Brain microvascular endothelial cell (primary cell): ENCODE measurements at regions not wholly inside any gene's neighbourhood (a gene's known extent, or its start where the extent isn't known, plus 50 kb on each side); places are given as distances from the start of the nearest gene placed in this dataset.

Experiments
- DNase-seq: peaks from one replicate; pipeline ENCODE4 v3.0.0-alpha.2; 2020
- H3K27ac ChIP-seq: fragments of 250-450 bp; sonication (Bioruptor Pico); 2 replicates; pipeline ENCODE4 v1.5.1; 2020; ENCODE audit warnings: mild to moderate bottlenecking, moderate library complexity
- H3K27me3 ChIP-seq: fragments of 250-450 bp; sonication (Bioruptor Pico); replicated peaks from 2 replicates; pipeline ENCODE4 v1.5.1; 2020; ENCODE audit warnings: mild to moderate bottlenecking
- H3K36me3 ChIP-seq: fragments of 250-450 bp; sonication (Bioruptor Pico); replicated peaks from 2 replicates; pipeline ENCODE4 v1.5.1; 2020; ENCODE audit warnings: mild to moderate bottlenecking
- H3K4me3 ChIP-seq: 2 replicates; pipeline ENCODE4 v1.5.1; 2011; ENCODE audit warnings: low read depth, mild to moderate bottlenecking, control low read depth, low read length, moderate library complexity
- in situ Hi-C: cut with HindIII; loops from 2 replicates; pipeline ENCODE4 v1.10.0; 2017; ENCODE audit warnings: low sequenced_read_pairs, low pct_ligation_motif_present
- TF ChIP-seq, protein P1 (sequence below): IDR thresholded peaks from 2 replicates; pipeline ENCODE4 v1.5.1; 2011; ENCODE audit warnings: low read depth, mild to moderate bottlenecking, moderate library complexity, low read length, control low read depth, inconsistent platforms; ENCODE audit errors: missing control alignments

DNA sequence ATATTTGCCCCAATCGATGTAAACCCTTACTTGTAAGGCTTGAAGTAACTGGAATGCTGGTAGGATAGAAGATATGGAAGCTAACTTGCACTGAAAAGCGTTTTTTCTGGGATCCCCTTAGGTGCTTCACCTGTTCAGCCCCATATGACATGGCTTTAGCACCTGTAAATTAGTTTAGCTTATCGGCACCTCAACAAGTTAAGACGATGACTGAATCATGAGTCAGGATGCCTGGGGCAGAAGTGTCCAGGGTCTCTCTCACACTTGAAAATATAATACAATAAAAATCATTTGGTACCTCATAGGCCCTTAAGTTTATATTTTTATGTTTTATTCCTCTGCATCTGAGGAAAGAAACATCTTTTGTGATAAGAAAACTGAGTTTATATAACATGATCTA lies 409.2 kb upstream of the LRRC4C start:
- TF ChIP-seq, protein P1, sequence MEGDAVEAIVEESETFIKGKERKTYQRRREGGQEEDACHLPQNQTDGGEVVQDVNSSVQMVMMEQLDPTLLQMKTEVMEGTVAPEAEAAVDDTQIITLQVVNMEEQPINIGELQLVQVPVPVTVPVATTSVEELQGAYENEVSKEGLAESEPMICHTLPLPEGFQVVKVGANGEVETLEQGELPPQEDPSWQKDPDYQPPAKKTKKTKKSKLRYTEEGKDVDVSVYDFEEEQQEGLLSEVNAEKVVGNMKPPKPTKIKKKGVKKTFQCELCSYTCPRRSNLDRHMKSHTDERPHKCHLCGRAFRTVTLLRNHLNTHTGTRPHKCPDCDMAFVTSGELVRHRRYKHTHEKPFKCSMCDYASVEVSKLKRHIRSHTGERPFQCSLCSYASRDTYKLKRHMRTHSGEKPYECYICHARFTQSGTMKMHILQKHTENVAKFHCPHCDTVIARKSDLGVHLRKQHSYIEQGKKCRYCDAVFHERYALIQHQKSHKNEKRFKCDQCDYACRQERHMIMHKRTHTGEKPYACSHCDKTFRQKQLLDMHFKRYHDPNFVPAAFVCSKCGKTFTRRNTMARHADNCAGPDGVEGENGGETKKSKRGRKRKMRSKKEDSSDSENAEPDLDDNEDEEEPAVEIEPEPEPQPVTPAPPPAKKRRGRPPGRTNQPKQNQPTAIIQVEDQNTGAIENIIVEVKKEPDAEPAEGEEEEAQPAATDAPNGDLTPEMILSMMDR = no peak
- Histone ChIP-seq H3K4me3 (no peak overlapping the region), H3K36me3 (no peaks in the 10 kb centered on the region), H3K27ac (no peak overlapping the region), H3K27me3 (no peaks in the 10 kb centered on the region)
- in situ Hi-C loops = no loop called here
- DNase-seq = no peak

DNA sequence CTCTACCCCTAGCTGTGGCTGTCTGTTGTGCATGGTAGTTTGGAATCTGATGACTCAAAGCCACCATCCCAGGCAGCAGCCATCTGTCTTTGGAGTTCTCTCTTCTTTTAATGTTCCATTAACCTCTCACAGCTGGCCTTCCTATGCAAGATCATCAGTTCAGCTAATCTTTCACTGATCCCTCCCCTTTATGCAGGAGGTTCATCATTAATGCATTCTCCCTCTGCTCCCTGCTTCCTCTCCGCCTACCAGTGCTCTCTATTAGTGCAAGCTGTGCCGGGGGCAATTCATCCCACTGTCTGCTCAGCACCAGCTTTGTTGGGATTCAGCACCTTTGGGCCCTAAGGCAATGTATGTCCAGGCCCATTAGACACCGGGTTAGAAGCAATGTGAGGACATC lies 413.0 kb upstream of the LRRC4C start:
- Histone ChIP-seq H3K27ac (no peak overlapping the region), H3K36me3 (no peaks in the 10 kb centered on the region), H3K4me3 (no peak overlapping the region), H3K27me3 (no peaks in the 10 kb centered on the region)
- TF ChIP-seq, protein P1 = no peak
- in situ Hi-C loops = no loop called here
- no peak for DNase-seq

DNA sequence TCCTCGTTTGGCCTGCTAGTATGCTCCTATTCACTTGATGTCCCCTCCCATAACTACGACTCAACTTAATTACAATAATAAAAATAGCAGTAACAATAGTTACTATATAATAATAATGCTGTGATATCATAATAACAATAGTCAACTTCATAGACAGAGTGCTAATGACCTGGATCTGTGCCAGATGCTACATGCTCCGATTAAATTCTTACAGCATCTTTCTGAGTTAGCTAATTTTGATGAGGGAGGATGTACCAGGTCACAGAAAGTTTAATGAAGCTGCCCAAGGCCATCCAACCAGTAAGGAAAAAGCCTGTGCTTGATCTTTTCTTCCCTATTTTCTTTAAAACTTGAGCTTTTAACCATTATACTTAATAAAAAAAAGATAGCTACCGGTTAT lies 413.4 kb upstream of the LRRC4C start:
- no peak for DNase-seq
- Histone ChIP-seq H3K36me3 (no peaks in the 10 kb centered on the region), H3K27me3 (no peaks in the 10 kb centered on the region), H3K27ac (no peak overlapping the region), H3K4me3 (no peak overlapping the region)
- TF ChIP-seq, protein P1 = no peak
- in situ Hi-C loops = no loop called here

DNA sequence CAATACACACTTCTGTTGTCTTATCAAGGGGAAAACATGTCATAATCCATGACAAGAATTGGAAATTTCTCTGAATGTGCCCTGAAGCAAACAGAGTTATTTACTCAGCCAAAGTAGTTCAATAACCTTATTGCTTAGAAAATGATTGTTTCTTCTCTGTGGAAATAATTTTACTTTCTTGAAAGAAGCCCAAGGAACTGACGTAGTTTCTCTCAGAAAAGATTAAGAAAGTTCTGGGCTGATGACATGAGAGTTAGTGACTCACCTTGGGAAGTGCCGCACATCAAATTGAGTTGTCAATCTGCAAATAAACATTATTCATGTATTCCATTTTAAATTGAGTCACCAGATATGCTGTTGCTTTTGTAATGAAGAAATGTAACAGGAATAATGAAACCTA lies 418.6 kb upstream of the LRRC4C start:
- TF ChIP-seq, protein P1 = no peak
- H3K4me3 ChIP-seq = no peak overlapping the region
- H3K27ac ChIP-seq = peak overlapping the region; percentile 29
- no peaks in the 10 kb centered on the region for H3K36me3 ChIP-seq
- H3K27me3 ChIP-seq = no peaks in the 10 kb centered on the region
- peak; percentile 28 for DNase-seq
- in situ Hi-C loops = no loop called here

DNA sequence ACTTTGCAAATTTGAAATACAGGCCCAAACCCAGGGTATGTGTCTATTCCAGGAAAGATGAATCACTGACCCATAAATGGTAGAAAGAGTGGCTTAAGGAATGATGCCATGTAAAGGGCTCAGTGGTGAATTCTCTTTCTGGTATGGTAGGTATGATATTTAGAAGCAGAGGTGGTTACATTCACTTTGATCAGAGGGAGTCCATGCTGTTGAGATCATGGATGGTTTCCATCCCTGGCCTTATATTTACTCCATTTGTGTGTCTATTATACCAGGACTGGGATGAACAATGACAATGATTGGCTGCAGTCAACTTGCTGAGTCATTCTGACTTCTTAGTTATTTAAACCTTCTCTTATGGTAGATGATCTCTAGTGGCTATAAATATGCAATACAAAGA lies 419.8 kb upstream of the LRRC4C start:
- TF ChIP-seq, protein P1 = no peak
- in situ Hi-C loops = no loop called here
- H3K36me3 ChIP-seq = no peaks in the 10 kb centered on the region
- no peak overlapping the region for H3K4me3 ChIP-seq
- H3K27me3 ChIP-seq = no peaks in the 10 kb centered on the region
- peak; percentile 82 for DNase-seq
- H3K27ac ChIP-seq = peak overlapping the region; percentile 62

DNA sequence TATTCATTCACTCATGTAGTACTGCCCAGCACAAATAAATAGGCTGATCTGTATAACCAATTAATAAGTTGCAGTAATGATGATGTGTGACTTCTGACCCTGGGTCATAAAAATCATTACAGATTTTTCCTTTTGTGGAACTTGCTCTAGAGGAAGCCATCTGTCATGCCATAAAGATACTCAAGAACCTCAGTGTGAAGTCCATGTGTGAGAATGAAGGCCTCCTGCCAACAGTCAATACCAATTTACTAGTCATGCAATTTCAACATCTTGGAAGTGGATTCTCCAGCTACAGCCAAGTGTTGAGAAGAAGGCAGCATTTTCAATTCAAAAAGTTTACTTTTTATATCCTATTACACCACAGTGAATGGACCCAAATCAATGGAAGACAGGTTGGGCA lies 435.6 kb upstream of the LRRC4C start:
- no peak for DNase-seq
- in situ Hi-C loops = no loop called here

More for the DNA sequence above, 435.6 kb upstream of the LRRC4C start:
- H3K27ac ChIP-seq = no peak overlapping the region
- H3K27me3 ChIP-seq = no peaks in the 10 kb centered on the region
- TF ChIP-seq, protein P1 = no peak
- H3K36me3 ChIP-seq = no peaks in the 10 kb centered on the region
- H3K4me3 ChIP-seq = no peak overlapping the region
